ENCODE measurements at regions not wholly inside any gene's neighbourhood (a gene's known extent, or its start where the extent isn't known, plus 50 kb on each side); places are given as distances from the start of the nearest gene placed in this dataset.

DNA sequence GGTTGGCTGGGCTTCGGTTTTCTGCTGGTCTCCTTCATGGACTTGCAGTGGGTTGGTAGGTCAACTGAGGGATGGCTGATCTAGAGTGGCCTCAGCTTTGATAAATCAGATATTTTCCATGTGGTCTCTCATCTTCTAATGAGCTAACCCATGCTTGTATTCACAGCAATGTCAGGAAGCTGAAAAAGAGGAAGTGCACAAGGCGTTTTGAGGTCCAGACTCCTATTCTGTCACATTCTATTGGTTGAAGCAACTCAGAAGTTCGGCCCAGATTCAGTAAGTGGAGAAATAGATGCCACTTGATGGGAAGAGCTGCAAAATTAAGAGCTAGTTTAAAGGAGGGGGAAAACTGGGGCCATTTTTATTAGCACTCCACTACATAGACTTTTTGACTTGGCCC, 361.2 kb downstream of the DIPK2A start:
- TF ChIP-seq POLR2A (IDR thresholded peaks at IDR 0.05; ENCODE audit: low read depth, low read length) (no peak), TAF1 (IDR thresholded peaks at IDR 0.05; ENCODE audit: borderline replicate concordance, low read depth, low read length) (no peak), POLR2AphosphoS5 (IDR thresholded peaks at IDR 0.05; ENCODE audit: low read depth, low read length) (no peak)
